ENCODE measurements at regions not wholly inside any gene's neighbourhood (a gene's known extent, or its start where the extent isn't known, plus 50 kb on each side); places are given as distances from the start of the nearest gene placed in this dataset.

DNA sequence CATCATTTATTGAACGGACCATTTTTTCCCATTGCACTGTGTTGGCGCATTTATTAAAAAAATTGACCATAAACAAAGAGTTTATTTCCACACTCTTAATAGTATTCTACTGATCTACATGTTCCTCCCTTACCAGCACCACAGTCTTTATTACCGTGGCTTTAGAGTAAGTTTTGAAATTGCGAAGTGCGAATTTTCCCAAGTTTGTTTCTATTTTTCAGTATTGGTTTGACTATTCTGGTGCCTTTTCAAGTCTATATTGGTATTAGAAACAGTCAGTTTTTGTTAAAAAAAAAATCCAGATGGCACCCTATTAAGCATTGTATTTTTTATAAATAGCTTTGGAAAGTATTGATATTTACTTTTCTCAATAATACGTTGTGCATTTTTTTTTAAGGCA is 795.1 kb upstream of the HS6ST1 start:
- DNase-seq (ENCODE audit: low read depth in 4 of 4, low spot score in 3 of 4): no peak

DNA sequence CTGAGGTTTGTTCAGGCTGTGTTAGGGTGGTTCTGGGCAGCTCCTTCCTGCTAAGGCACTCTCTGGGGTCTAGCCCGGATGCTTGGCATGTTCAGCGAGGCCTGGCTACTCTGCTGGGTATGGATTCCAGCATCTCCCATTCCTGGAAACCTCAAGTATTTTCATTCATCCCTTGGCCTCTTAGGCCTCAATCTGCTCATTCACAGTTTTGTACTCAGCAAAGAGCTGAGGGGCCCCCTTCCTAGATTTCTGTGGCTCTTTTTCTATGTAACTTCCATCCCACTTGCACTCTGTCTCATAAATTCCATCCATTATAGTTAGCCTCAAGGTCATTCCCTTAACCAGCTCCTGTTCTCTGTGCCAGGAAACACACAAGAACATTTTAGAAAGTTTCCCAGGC is 798.8 kb upstream of the HS6ST1 start:
- peak; percentile 25 to 46 (median 29) for DNase-seq (ENCODE audit: low read depth in 4 of 4, low spot score in 3 of 4)

DNA sequence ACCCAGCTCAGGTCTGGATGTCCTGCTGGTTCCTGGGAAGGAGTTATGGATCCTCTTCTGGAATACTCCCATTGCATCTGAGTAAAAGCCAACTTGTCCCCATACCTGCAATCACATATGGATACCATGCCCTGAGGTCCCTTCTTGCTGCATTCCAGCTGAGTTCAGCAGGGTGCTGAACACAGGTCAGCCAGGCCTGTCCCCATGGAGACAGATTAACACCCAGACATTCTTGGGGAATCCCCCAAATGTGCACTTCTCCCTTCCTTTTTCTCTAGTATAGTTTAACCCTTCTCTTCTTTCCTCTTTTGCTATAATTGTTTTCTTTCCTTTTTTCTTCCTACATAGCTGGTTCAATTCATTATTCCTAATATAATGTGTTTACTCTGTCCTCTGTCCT is 799.6 kb upstream of the HS6ST1 start:
- DNase-seq (ENCODE audit: low read depth in 4 of 4, low spot score in 3 of 4): no peak

DNA sequence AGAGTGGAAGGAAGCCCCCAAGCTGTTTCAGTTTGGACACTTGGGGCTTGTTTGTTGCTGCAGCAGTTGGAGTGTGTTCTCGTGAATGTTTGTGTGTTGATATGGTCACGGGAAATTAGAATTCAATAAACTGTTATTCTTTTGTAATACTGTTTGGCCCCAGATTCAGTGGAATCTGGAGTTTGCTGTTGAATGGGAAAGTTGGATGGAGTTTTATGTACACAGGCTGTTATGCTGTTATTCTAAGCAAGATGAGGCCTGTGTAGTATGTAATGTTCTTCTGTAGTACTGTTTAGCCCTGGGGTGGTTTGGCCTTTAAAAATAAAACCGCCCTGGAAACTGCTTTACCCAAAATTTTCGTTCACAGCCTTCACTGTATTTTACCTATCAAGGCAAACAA is 810.4 kb upstream of the HS6ST1 start:
- DNase-seq (ENCODE audit: low read depth in 4 of 4, low spot score in 3 of 4): no peak

DNA sequence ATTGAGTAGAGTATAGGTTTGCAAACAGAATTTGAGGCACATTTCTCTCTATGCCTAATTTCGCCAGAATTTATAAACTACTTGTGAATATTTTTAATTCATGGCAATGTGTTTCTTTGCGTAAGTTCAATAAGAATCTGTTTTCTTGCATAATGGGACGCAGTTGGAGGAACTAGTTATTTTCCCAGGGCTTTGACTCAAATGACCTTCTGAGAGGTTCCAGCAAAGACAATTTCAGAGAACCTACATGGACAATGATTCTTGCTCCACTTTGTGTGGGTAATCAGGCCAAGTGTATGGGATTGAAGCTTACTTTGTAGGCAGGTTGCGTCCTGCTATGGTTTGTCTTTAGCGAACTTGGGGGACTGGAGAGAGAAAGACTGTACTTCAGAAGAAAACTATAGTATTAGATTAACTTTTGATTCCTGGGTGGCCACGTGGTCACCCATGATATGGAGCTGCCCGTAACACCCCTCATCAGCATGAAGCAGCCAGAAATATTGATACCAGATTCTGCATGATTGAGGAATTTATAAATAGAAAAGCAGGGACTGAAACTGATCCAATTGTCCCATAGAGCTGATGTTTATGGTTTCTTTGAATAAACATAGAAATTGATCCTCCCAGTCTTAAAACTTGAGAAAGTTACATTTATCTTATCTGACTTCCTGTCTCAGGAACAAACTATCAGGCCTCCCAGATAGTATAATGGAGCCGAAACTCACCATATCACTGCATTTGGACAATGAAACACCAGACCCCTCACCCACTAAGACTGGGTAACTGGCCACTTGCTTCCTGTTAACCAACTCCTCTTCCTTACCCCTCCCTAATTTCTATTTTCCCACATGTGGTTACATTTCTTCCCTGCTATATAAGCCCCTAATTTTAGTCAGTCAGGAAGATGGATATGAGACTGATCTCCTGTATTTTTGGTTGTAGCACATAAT is 815.3 kb upstream of the HS6ST1 start:
- no peak for DNase-seq (ENCODE audit: low read depth in 4 of 4, low spot score in 3 of 4)

DNA sequence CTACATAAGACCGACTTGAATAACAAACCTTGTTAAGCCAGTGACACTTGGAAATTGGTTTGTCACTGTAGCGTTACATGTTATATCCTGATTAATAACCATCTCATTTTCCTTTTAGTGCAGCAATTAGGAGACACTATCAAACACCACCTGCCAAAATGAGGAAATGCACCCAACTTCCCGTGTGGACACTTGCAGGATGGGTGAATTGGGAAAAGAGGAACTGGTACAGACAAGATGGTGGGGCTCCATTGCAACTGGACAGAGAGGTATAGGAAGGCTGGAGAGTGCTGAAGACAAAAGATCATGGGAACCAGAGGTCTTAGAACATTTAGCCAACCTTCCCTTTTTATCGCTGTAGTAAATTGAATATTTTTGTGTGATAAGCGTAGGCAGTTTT is 816.3 kb upstream of the HS6ST1 start:
- no peak for DNase-seq (ENCODE audit: low read depth in 4 of 4, low spot score in 3 of 4)

DNA sequence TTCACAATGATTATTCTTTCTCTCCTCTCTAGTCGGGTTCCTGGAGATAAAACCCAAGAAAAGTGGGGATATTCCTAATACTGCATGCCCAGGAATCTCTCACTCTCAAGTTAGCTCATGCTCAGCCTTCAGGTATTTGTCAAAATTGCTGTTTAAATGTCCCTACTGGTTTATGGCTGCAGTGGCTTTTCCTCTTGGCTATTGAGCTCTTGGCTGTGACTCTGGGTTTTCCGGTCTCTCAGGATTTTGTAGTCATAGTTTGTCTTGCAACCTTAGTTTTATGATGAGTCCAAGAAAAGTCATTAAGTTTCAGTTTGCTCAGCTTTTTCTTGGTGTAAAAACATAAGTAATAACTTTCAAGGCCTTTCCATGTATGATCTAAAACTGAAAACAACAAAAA is 820.7 kb upstream of the HS6ST1 start:
- DNase-seq (ENCODE audit: low read depth in 4 of 4, low spot score in 3 of 4): no peak

DNA sequence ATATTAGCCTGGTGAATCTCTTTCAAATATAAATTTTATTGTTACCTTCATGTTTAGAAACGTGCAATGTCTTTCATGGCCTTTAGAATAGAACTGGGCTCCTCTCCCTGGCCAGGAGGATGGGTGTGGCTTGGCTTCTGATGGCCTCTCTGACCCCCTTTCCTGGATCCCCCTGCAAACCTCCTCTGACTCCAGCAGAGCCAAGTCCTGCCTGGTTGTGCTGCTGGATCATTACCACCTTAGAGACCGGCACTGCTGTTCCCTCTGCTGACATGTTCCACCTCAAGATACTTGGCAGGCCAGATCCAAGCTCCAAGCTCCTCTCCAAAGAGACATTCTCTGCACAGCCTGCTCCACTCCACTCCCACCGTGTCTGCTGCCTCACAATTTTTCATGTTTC is 823.8 kb upstream of the HS6ST1 start:
- DNase-seq (ENCODE audit: low read depth in 4 of 4, low spot score in 3 of 4): no peak

DNA sequence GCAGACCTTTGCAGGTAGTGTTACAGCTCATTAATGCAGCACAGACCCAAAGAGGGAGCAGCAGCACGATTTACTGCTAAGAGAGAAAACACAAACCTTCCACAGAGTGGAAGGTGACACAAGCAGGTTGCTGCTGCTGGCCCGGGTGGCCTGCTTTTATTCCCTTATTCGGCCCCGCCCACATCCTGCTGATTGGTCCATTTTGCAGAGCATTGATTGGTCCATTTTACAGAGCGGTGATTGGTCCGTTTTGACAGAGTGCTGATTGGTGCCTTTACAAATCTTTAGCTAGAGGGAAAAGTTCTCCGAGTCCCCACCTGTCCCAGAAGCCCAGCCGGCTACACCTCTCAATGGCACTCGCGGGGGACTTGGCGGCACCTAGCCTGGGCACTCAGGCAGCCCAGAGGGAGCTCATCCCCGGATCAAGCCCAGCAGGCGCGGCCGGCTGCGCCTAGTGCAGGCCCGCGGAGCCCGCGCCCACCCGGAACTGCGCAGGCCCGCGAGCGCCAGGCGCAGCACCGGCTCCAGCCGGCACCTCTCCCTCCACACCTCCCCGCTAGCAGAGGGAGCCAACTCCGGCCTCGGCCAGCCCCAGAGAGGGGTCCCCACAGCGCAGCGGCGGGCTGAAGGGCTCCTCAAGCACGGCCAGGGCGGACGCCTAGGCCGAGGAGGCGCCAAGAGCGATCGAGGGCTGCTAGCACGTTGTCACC is 825.6 kb upstream of the HS6ST1 start:
- no peak for DNase-seq (ENCODE audit: low read depth in 4 of 4, low spot score in 3 of 4)

DNA sequence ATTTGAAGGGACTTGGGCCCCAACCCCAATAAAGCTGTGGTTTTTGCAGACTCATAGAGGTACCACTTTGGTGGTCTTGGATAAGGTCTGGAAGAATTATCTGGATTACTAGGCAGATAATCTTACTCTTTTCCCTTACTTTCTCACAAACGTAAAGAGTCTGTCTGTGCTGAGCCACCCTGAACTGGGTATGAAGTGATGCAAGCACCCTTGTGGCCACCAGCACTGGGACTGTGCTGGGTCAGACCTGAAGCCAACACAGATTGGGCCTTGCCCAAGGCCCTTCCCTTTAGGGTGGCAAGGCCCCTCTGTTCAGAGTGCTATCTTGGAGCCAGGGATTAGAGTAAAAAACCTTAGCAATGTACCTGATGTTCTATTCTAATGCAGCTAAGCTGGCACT is 827.0 kb upstream of the RAB6C start:
- no peak for DNase-seq (ENCODE audit: low read depth in 4 of 4, low spot score in 3 of 4)

DNA sequence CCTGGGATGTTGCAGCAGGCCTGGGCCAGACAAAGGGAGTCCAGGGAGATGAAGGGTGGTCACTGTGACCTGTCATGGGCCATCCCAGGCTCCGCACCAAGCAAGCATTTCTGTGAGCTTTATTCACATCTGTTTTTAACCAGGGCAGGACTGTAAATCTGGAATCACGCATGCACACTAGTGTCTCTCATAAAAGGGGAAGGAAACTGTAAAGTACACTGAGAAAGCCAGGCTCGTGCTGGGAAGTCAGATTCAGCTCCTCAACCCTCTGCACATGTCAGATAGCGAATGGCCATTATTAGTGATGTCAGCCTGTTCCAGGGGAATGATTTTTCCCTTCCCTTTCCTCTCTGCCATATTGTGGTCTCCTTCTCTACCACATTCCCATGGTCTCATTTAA is 818.6 kb upstream of the RAB6C start:
- no peak for DNase-seq (ENCODE audit: low read depth in 4 of 4, low spot score in 3 of 4)

DNA sequence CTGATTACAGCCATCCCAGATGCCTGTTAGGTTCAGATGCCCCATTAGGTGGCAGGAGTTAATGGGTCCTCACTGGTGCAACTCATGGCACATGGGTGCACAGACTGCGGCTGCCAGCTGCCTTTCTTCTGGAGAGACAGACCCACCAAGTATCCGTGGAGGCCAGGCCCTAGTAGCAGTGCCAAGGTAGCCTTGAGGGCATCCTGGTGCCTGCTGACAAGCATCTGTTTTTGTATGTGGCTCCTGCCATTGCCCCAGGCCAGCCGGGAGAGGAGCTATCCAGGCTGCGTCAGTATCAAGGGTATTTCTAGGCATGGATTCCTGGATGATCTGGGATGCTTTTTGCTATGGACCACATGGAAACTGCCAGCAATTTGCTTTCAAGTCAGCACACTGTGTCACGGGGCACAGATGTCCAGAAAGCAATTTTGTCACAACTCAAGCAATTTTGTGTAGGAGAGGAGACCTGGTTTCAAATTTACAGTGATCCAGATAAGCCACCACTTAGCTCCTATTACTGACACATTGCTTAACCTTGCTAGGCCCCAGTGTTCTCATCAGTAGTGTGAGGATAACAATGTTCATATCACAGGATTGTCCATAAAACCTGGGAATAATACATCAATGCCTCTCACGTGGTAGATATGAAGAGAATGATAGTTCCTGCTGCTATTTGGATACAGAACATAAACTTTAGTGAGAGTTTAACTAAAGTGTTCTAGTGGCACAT is 815.1 kb upstream of the RAB6C start:
- no peak for DNase-seq (ENCODE audit: low read depth in 4 of 4, low spot score in 3 of 4)

DNA sequence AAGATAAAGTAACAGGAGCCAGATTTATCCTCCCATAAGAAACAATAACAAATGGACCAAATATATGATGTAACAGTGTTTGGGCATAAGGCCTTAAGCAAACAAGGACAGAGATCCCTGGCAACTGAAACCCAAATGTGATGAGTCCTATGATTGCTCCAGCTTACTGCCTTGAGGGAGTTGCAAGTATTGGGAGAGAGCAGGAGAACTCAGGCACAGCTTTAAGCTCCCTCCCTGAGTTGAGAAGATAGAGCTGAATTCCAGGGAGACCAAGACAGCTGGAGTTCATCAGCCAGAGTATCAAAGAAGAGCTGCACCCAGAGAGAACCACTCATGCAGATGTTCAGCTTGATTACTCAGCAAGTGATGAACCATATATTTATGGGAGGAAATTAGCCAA is 814.5 kb upstream of the RAB6C start:
- peak; percentile 10 to 40 (median 17) for DNase-seq (ENCODE audit: low read depth in 4 of 4, low spot score in 3 of 4)

DNA sequence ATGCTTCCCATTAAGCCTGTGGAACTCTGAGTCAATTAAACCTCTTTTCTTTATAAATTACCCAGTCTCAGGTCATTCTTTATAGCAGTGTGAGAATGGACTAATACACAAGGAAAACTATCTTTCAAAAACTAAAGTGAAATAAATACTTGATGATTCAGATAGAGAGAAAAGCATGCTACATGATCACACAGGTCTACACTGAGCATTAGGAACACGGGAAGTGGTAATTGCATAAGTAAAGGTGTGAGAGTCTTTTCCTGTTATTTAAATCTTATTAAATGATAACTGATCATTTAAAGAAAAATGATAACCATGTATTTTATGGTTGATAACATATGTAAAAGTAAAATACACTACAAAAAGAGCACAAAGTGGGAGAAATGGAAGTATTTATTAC is 812.0 kb upstream of the RAB6C start:
- DNase-seq (ENCODE audit: low read depth in 4 of 4, low spot score in 3 of 4): no peak

DNA sequence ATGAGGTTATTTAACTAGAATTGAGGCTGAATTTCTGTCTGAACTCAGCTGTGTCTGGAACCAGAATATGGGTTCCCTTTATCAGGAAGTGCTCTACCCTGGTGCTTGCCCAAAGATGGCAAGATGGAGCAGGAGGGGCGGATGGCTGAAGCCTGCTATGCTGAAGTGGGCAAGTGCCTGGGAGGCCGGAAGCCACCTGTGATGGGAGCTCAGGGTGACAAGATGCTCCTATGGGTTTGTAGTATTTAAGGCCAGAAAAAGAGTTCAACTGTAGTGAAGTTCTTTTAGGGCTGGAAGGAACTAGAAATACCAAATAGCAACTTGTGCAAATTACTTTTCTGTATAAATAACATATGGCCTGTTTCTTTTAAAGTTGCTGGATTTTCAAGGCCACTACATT is 808.9 kb upstream of the RAB6C start:
- no peak for DNase-seq (ENCODE audit: low read depth in 4 of 4, low spot score in 3 of 4)

DNA sequence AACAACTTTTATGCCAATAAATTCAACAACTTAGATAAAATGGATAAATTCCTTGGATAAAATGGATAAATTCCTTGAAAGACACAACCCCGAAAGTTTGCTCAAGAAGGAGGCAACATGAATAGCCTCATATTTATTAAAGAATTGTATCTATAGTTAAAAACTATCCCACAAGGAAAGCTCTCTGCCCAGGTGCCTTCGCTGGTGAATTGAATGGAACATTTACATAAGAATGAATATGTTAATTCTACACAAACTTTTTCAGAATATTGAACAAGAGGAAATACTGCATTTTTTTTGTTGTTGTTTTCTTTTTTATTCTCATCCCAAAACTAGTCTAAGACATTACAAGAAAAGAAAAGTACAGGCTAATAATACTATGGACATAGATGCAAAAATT is 805.3 kb upstream of the RAB6C start:
- no peak for DNase-seq (ENCODE audit: low read depth in 4 of 4, low spot score in 3 of 4)

DNA sequence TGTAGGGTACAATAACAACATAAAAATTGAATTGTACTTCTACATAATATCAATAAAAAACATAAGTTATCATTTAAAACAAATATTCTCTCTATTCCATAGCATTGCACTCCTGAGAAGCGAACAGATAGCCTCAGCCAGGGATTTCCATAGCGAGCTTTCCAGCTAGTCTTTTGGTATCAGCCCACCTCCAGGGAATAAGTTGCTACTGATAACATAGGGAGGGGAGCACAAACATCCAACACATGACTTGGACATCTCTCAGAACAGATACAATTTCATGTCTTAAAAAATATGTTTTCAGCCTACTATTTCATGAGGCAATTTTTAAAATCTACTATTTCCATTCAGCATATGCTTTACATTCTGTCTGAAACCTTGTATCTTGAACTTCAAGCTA is 804.4 kb upstream of the RAB6C start:
- DNase-seq (ENCODE audit: low read depth in 4 of 4, low spot score in 3 of 4): no peak

DNA sequence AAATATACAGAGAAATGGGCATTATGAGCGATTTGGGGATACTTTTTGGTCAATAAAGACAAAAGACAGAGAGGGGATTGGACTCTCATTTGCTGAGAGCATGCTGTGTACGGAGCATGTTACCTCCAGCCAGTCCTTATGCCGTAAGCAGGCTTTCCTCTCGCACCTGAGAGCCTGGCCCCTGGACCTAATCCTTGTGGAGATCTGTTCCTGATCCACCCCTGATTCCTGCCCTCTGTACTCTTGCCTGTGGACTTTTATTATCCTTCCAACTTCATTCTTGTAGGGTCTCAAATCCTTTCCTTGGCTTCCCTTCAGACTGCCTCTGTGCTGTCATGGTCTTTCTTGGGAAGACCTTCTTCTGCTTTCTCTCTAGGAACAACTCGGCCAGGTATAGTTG is 803.1 kb upstream of the RAB6C start:
- no peak for DNase-seq (ENCODE audit: low read depth in 4 of 4, low spot score in 3 of 4)

DNA sequence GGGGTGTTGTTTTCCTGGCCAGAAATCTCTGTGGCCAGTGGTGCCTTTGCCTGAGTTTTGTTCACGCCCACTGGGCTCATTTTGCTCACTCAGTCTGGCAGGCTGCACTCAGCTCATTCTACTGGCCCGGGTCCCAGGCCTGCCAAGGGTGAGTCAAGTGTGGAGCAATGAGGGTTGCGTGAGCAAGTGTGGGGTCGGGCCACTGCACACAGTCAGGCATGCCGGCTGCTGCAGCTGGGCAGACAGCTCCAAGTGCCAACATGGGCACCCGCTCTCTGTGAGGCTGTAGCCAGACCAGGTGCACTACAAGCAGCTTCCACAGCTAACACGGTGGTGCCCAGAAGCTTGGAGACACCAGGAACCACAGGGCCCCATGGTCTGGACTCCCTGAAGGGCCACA is 801.1 kb upstream of the RAB6C start:
- no peak for DNase-seq (ENCODE audit: low read depth in 4 of 4, low spot score in 3 of 4)

DNA sequence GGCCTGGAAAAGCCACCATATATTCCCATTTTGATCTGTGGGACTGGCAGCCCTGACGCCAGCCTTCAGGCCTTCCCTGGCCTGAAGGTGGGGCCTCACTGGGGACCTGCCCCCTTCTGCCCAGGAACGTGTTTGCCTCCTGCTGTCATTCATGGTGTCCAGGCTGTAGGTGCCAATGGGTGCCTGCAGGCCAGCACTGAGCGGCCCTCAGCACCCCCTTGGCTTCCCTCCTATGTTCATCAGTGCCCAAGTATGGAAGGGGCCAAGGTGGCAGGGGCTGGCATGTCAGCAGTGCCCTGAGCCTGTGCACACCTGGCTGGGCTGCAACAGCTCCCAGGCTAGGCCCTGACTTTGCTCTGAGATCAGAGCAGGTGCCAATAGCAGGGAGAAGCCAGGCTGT is 800.3 kb upstream of the RAB6C start:
- DNase-seq (ENCODE audit: low read depth in 4 of 4, low spot score in 3 of 4): no peak

DNA sequence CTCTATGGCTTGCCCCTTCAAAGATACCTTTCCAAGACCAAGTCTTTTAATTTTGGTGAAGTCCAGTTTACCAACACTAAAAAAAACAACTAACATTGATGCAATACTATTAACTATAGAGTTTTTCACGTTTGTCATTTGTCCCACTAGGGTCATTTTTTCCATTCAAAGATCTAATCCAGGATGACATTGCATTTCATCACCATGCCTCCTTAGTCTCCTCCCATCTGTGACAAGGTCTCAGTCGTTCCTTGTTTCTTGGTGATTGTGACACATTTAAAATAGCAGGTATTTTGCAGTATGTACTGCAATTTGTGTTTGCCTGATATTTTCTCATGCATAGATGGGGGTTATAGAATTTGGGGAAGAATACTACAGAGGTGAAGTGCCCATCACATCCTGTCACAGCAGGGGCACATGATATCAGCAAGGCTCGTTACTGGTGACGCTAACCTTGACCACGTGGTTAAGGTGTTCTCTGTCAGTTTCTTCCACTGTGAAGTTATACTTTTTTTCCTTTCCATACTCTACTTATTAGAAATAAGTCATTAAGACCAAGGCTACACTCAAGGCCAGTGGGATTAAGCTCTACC is 799.2 kb upstream of the RAB6C start:
- DNase-seq (ENCODE audit: low read depth in 4 of 4, low spot score in 3 of 4): no peak
